GM19239 (cell line): ENCODE measurements at regions not wholly inside any gene's neighbourhood (a gene's known extent, or its start where the extent isn't known, plus 50 kb on each side); places are given as distances from the start of the nearest gene placed in this dataset.
"Not testable (repeated sequence)": the region's sequence is repeated elsewhere in the genome, so short reads cannot be mapped to it uniquely, and the experiment has no call there.

Experiments used
- DNase-seq: peaks from one replicate; pipeline ENCODE4 v3.0.0; 2011; ENCODE audit warnings: low spot score; ENCODE audit not compliant: insufficient read length
- FAIRE-seq: peaks from 2 replicates; lab custom pipeline; 2011; peaks lifted over from hg19 to GRCh38; lab: Jason Lieb, UNC

GRCh38 chr16:64287655-64288528 is 834.0 kb downstream of the CDH11 start:
- DNase-seq (no peak), FAIRE-seq (no peak)

- DNase-seq = no peak
- FAIRE-seq = no peak
Measured at GRCh38 chr16:64282181-64282580, 839.7 kb downstream of the CDH11 start.

- no peak for FAIRE-seq
- no peak for DNase-seq
Measured at GRCh38 chr16:64280317-64280716, 841.5 kb downstream of the CDH11 start.

GRCh38 chr16:64278196-64278595 is 843.7 kb downstream of the CDH11 start:
- DNase-seq (no peak), FAIRE-seq (no peak)

GRCh38 chr16:64276646-64277045 is 845.2 kb downstream of the CDH11 start:
- DNase-seq (no peak), FAIRE-seq (no peak)

- DNase-seq = no peak
- no peak for FAIRE-seq
Measured at GRCh38 chr16:64272028-64272427, 849.8 kb downstream of the CDH11 start.

- DNase-seq (no peak), FAIRE-seq (no peak)
Measured at GRCh38 chr16:64269756-64270155, 852.1 kb downstream of the CDH11 start.

- DNase-seq (no peak), FAIRE-seq (no peak)
Measured at GRCh38 chr16:64265756-64266155, 856.1 kb downstream of the CDH11 start.

GRCh38 chr16:64260631-64261401 is 861.0 kb downstream of the CDH11 start:
- DNase-seq, FAIRE-seq: not testable (repeated sequence)

- DNase-seq = no peak
- no peak for FAIRE-seq
Measured at GRCh38 chr16:64254443-64255367, 867.2 kb downstream of the CDH11 start.

GRCh38 chr16:64253525-64253924 is 868.3 kb downstream of the CDH11 start:
- FAIRE-seq = no peak
- no peak for DNase-seq

- FAIRE-seq = no peak
- DNase-seq = no peak
Measured at GRCh38 chr16:64253096-64253495, 868.8 kb downstream of the CDH11 start.

GRCh38 chr16:64251742-64252141 is 870.1 kb downstream of the CDH11 start:
- DNase-seq = no peak
- no peak for FAIRE-seq

- no peak for DNase-seq
- FAIRE-seq = no peak
Measured at GRCh38 chr16:64250866-64251265, 871.0 kb downstream of the CDH11 start.

GRCh38 chr16:64242492-64242891 is 879.4 kb downstream of the CDH11 start:
- FAIRE-seq (no peak), DNase-seq (no peak)

GRCh38 chr16:64240586-64240985 is 881.3 kb downstream of the CDH11 start:
- FAIRE-seq (no peak), DNase-seq (no peak)

- FAIRE-seq = no peak
- no peak for DNase-seq
Measured at GRCh38 chr16:64238571-64238970, 883.3 kb downstream of the CDH11 start.

- FAIRE-seq (no peak), DNase-seq (no peak)
Measured at GRCh38 chr16:64236316-64236715, 885.5 kb downstream of the CDH11 start.

GRCh38 chr16:64234200-64234599 is 887.7 kb downstream of the CDH11 start:
- FAIRE-seq = no peak
- DNase-seq = no peak

- no peak for DNase-seq
- no peak for FAIRE-seq
Measured at GRCh38 chr16:64225696-64226095, 896.2 kb downstream of the CDH11 start.
